Trophoblast cell (in vitro differentiated cells and primary cell): ENCODE measurements at regions not wholly inside any gene's neighbourhood (a gene's known extent, or its start where the extent isn't known, plus 50 kb on each side); places are given as distances from the start of the nearest gene placed in this dataset.
A peak's percentile ranks its signal among the peaks of the same experiment; 100 is the strongest.

Experiments
- DNase-seq, 2 donors: peaks; one replicate each; pipeline ENCODE4 v3.0.0-alpha.2; 2016
- H2AFZ ChIP-seq: 2 replicates; pipeline ENCODE4 v1.6.1; 2013; ENCODE audit warnings: low read length, moderate library complexity, mild to moderate bottlenecking; ENCODE audit not compliant: insufficient read depth, poor library complexity
- H2AK5ac ChIP-seq: 2 replicates; pipeline ENCODE4 v1.6.1; 2013; ENCODE audit warnings: mild to moderate bottlenecking, low read length
- H2BK120ac ChIP-seq: 2 replicates; pipeline ENCODE4 v1.6.1; 2013; ENCODE audit warnings: low read length, mild to moderate bottlenecking, moderate library complexity; ENCODE audit not compliant: insufficient read depth, poor library complexity
- H2BK12ac ChIP-seq: 2 replicates; pipeline ENCODE4 v1.6.1; 2013; ENCODE audit warnings: mild to moderate bottlenecking, low read length, moderate library complexity
- H2BK5ac ChIP-seq: 2 replicates; pipeline ENCODE4 v1.6.1; 2013; ENCODE audit warnings: low read length, low read depth, moderate library complexity, mild to moderate bottlenecking; ENCODE audit not compliant: poor library complexity
- H3K14ac ChIP-seq: 2 replicates; pipeline ENCODE4 v1.6.1; 2013; ENCODE audit warnings: mild to moderate bottlenecking, low read length
- H3K18ac ChIP-seq: 2 replicates; pipeline ENCODE4 v1.6.1; 2013; ENCODE audit warnings: mild to moderate bottlenecking, low read length
- H3K23ac ChIP-seq: 2 replicates; pipeline ENCODE4 v1.6.1; 2013; ENCODE audit warnings: low read length
- H3K27ac ChIP-seq: 2 replicates; pipeline ENCODE4 v1.5.1; 2013; ENCODE audit warnings: low read depth, mild to moderate bottlenecking, inconsistent platforms, low read length, moderate library complexity
- H3K27me3 ChIP-seq: 2 replicates; pipeline ENCODE4 v1.6.1; 2013; ENCODE audit warnings: inconsistent platforms, mild to moderate bottlenecking, low read length, moderate library complexity; ENCODE audit not compliant: insufficient read depth
- H3K36me3 ChIP-seq, 2 experiments: 1 replicate in 1 of 2; 2 replicates in 1 of 2; pipeline ENCODE4 v1.6.1; 2013; ENCODE audit warnings: low read length in 2 of 2, mild to moderate bottlenecking in 2 of 2, moderate library complexity in 1 of 2; ENCODE audit not compliant: insufficient read depth in 2 of 2, control insufficient read depth in 1 of 2
- H3K4ac ChIP-seq: 2 replicates; pipeline ENCODE4 v1.6.1; 2013; ENCODE audit warnings: low read depth, mild to moderate bottlenecking, low read length, moderate library complexity
- H3K4me1 ChIP-seq, 2 experiments: 1 replicate in 1 of 2; 2 replicates in 1 of 2; pipeline ENCODE4 v1.6.1; 2013; ENCODE audit warnings: low read length in 2 of 2, mild to moderate bottlenecking in 2 of 2, moderate library complexity in 1 of 2; ENCODE audit not compliant: insufficient read depth in 2 of 2, control insufficient read depth in 1 of 2
- H3K4me2 ChIP-seq: 2 replicates; pipeline ENCODE4 v1.6.1; 2013; ENCODE audit warnings: inconsistent platforms, mild to moderate bottlenecking, low read length, moderate library complexity
- H3K4me3 ChIP-seq: 2 replicates; pipeline ENCODE4 v1.5.1; 2013; ENCODE audit warnings: mild to moderate bottlenecking, low read depth, low read length, inconsistent platforms
- H3K79me1 ChIP-seq: one replicate; pipeline ENCODE4 v1.6.1; 2013; ENCODE audit warnings: low read length
- H3K79me2 ChIP-seq: 2 replicates; pipeline ENCODE4 v1.6.1; 2013; ENCODE audit warnings: low read length, mild to moderate bottlenecking; ENCODE audit not compliant: control insufficient read depth, insufficient read depth, poor library complexity
- H3K9ac ChIP-seq: 2 replicates; pipeline ENCODE4 v1.6.1; 2013; ENCODE audit warnings: mild to moderate bottlenecking, low read length
- H3K9me3 ChIP-seq: 2 replicates; pipeline ENCODE4 v1.6.1; 2013; ENCODE audit warnings: low read depth, mild to moderate bottlenecking, control low read depth, inconsistent platforms, low read length; ENCODE audit not compliant: insufficient read depth
- H4K12ac ChIP-seq: 2 replicates; pipeline ENCODE4 v1.6.1; 2013; ENCODE audit warnings: low read depth, mild to moderate bottlenecking, low read length, moderate library complexity
- H4K8ac ChIP-seq: 2 replicates; pipeline ENCODE4 v1.6.1; 2013; ENCODE audit warnings: low read depth, mild to moderate bottlenecking, low read length, moderate library complexity
- H4K91ac ChIP-seq: one replicate; pipeline ENCODE4 v1.6.1; 2013; ENCODE audit warnings: low read depth, mild to moderate bottlenecking, low read length, moderate library complexity
- WGBS: extraction: QIAGEN DNeasy Blood & Tissue Kit; methylation state at CpG from one replicate; pipeline ENCODE4 v1.1.7; 2013; ENCODE audit warnings: missing lambda C conversion rate; ENCODE audit not compliant: insufficient read length, insufficient coverage; ENCODE audit errors: extremely low coverage; 5-methylcytosine and 5-hydroxymethylcytosine counted together

- H3K4me2 ChIP-seq = no peak overlapping the region
- H3K14ac ChIP-seq = no peak overlapping the region
- H3K4me3 ChIP-seq = no peak overlapping the region
- no peak overlapping the region for H3K23ac ChIP-seq
- WGBS = no CpG with 5 or more reads among the region's 2 CpGs
- H3K79me2 ChIP-seq = no peaks in the 10 kb centered on the region
- H3K4me1 ChIP-seq = no peaks in the 10 kb centered on the region
- H4K91ac ChIP-seq = no peak overlapping the region
- H3K79me1 ChIP-seq = no peaks in the 10 kb centered on the region
- H3K9ac ChIP-seq = no peak overlapping the region
- H3K4ac ChIP-seq = no peak overlapping the region
- no peaks in the 10 kb centered on the region for H3K9me3 ChIP-seq
- H3K27me3 ChIP-seq = no peaks in the 10 kb centered on the region
- H3K27ac ChIP-seq = no peak overlapping the region
- H2BK120ac ChIP-seq = no peak overlapping the region
- H3K18ac ChIP-seq = no peak overlapping the region
- H4K12ac ChIP-seq = no peak overlapping the region
- no peak overlapping the region for H2AFZ ChIP-seq
- H3K36me3 ChIP-seq = no peaks in the 10 kb centered on the region
- no peak for DNase-seq
- no peak overlapping the region for H2BK5ac ChIP-seq
- H4K8ac ChIP-seq = no peak overlapping the region
- H2BK12ac ChIP-seq = peak overlapping the region; percentile 47
- no peak overlapping the region for H2AK5ac ChIP-seq
Observed at GRCh38 chr2:19068206-19068605, 290.2 kb downstream of the OSR1 start.

GRCh38 chr2:19062370-19062769 lies 296.1 kb downstream of the OSR1 start:
- H3K14ac ChIP-seq = no peak overlapping the region
- H3K79me2 ChIP-seq = no peaks in the 10 kb centered on the region
- H2BK5ac ChIP-seq = no peak overlapping the region
- H3K18ac ChIP-seq = no peak overlapping the region
- no peak overlapping the region for H2AFZ ChIP-seq
- H3K27me3 ChIP-seq = no peaks in the 10 kb centered on the region
- H2BK120ac ChIP-seq = no peak overlapping the region
- H4K8ac ChIP-seq = no peak overlapping the region
- H2BK12ac ChIP-seq = no peak overlapping the region
- WGBS = no CpG with 5 or more reads among the region's 1 CpG
- no peak overlapping the region for H3K4me2 ChIP-seq
- no peak overlapping the region for H3K4ac ChIP-seq
- H3K4me1 ChIP-seq = peaks cover 2 to 3% of the 10 kb centered on the region in 2 experiments
- H3K36me3 ChIP-seq = no peaks in the 10 kb centered on the region
- no peak overlapping the region for H2AK5ac ChIP-seq
- no peak overlapping the region for H3K4me3 ChIP-seq
- no peak overlapping the region for H4K91ac ChIP-seq
- H3K27ac ChIP-seq = no peak overlapping the region
- no peak overlapping the region for H3K23ac ChIP-seq
- no peak overlapping the region for H3K9ac ChIP-seq
- no peaks in the 10 kb centered on the region for H3K9me3 ChIP-seq
- H3K79me1 ChIP-seq = peaks cover 3% of the 10 kb centered on the region
- H4K12ac ChIP-seq = no peak overlapping the region
- DNase-seq = no peak

- peak overlapping the region; percentile 55 for H2BK12ac ChIP-seq
- H3K9ac ChIP-seq = no peak overlapping the region
- H3K4me1 ChIP-seq = peaks cover 2 to 3% of the 10 kb centered on the region in 2 experiments
- no CpG with 5 or more reads among the region's 1 CpG for WGBS
- H3K79me1 ChIP-seq = peaks cover 3% of the 10 kb centered on the region
- no peaks in the 10 kb centered on the region for H3K9me3 ChIP-seq
- peak; percentile 79 to 90 for DNase-seq
- peak overlapping the region; percentile 22 for H3K18ac ChIP-seq
- H3K27ac ChIP-seq = peak overlapping the region; percentile 66
- H4K12ac ChIP-seq = peak overlapping the region; percentile 19
- no peak overlapping the region for H3K23ac ChIP-seq
- no peaks in the 10 kb centered on the region for H3K27me3 ChIP-seq
- H2AFZ ChIP-seq = peak overlapping the region; percentile 17
- peak overlapping the region; percentile 33 for H3K14ac ChIP-seq
- peak overlapping the region; percentile 35 for H3K4me2 ChIP-seq
- no peaks in the 10 kb centered on the region for H3K79me2 ChIP-seq
- no peak overlapping the region for H3K4ac ChIP-seq
- H2AK5ac ChIP-seq = no peak overlapping the region
- H3K4me3 ChIP-seq = no peak overlapping the region
- H3K36me3 ChIP-seq = no peaks in the 10 kb centered on the region
- H2BK5ac ChIP-seq = peak overlapping the region; percentile 86
- peak overlapping the region; percentile 67 for H4K91ac ChIP-seq
- peak overlapping the region; percentile 76 for H2BK120ac ChIP-seq
- no peak overlapping the region for H4K8ac ChIP-seq
Observed at GRCh38 chr2:19059076-19059475, 299.3 kb downstream of the OSR1 start.

GRCh38 chr2:19051203-19051831 lies 307.1 kb downstream of the OSR1 start:
- no peak overlapping the region for H3K27ac ChIP-seq
- H2AFZ ChIP-seq = no peak overlapping the region
- WGBS = no CpG with 5 or more reads among the region's 5 CpGs

More at GRCh38 chr2:19051203-19051831, 307.1 kb downstream of the OSR1 start:
- H4K8ac ChIP-seq = no peak overlapping the region
- no peaks in the 10 kb centered on the region for H3K79me2 ChIP-seq
- no peak overlapping the region for H2BK5ac ChIP-seq
- no peak overlapping the region for H4K91ac ChIP-seq
- H3K23ac ChIP-seq = no peak overlapping the region
- H3K9me3 ChIP-seq = no peaks in the 10 kb centered on the region
- no peak overlapping the region for H3K4me3 ChIP-seq
- no peak overlapping the region for H3K18ac ChIP-seq
- no peak overlapping the region for H2AK5ac ChIP-seq
- no peak overlapping the region for H2BK120ac ChIP-seq
- no peak overlapping the region for H3K4me2 ChIP-seq
- no peak overlapping the region for H3K4ac ChIP-seq
- no peak overlapping the region for H3K14ac ChIP-seq
- DNase-seq = no peak
- H3K4me1 ChIP-seq = no peaks in the 10 kb centered on the region
- H3K36me3 ChIP-seq = no peaks in the 10 kb centered on the region
- H2BK12ac ChIP-seq = no peak overlapping the region
- no peak overlapping the region for H4K12ac ChIP-seq
- no peaks in the 10 kb centered on the region for H3K27me3 ChIP-seq
- H3K9ac ChIP-seq = no peak overlapping the region
- no peaks in the 10 kb centered on the region for H3K79me1 ChIP-seq
